H1 (cell line): ENCODE measurements at regions not wholly inside any gene's neighbourhood (a gene's known extent, or its start where the extent isn't known, plus 50 kb on each side); places are given as distances from the start of the nearest gene placed in this dataset.

Source experiments
- CHD1 ChIP-seq: IDR thresholded peaks from 2 replicates; pipeline ENCODE4 v1.6.1; 2012; ENCODE audit warnings: low read depth, low read length, improper control_type of control experiment
- CTCF ChIP-seq, 3 experiments: IDR thresholded peaks; 1 replicate in 2 of 3; 2 replicates in 1 of 3; pipeline versions ENCODE4 v1.5.1 to v1.6.1; 2011; ENCODE audit warnings: low read length in 3 of 3, mild to moderate bottlenecking in 3 of 3, inconsistent platforms in 2 of 3, low read depth in 1 of 3, moderate library complexity in 1 of 3; ENCODE audit not compliant: insufficient read depth in 1 of 3; ENCODE audit errors: control extremely low read depth in 1 of 3
- E2F6 ChIP-seq: IDR thresholded peaks from 2 replicates; pipeline ENCODE4 v1.6.1; 2012; ENCODE audit warnings: inconsistent platforms
- EP300 ChIP-seq, 2 experiments: IDR thresholded peaks; 1 replicate in 1 of 2; 2 replicates in 1 of 2; pipeline ENCODE4 v1.6.1; 2011 to 2012; ENCODE audit warnings: low read depth in 2 of 2, low read length in 2 of 2, mild to moderate bottlenecking in 2 of 2, borderline replicate concordance in 1 of 2, inconsistent platforms in 1 of 2, moderate library complexity in 1 of 2
- MAX ChIP-seq: IDR thresholded peaks from 2 replicates; pipeline ENCODE4 v1.6.1; 2012; ENCODE audit warnings: inconsistent platforms
- RAD21 ChIP-seq, 2 experiments: IDR thresholded peaks in 1 of 2; conservative IDR thresholded peaks in 1 of 2; 2 replicates each; pipeline ENCODE4 v1.6.1; 2011; ENCODE audit warnings: low read depth in 2 of 2, low read length in 2 of 2, improper control_type of control experiment in 1 of 2, inconsistent platforms in 1 of 2, mild to moderate bottlenecking in 1 of 2, moderate library complexity in 1 of 2
- RFX5 ChIP-seq: IDR thresholded peaks from 2 replicates; pipeline ENCODE4 v1.6.1; 2011; ENCODE audit warnings: low read depth, low read length, improper control_type of control experiment, borderline replicate concordance

DNA sequence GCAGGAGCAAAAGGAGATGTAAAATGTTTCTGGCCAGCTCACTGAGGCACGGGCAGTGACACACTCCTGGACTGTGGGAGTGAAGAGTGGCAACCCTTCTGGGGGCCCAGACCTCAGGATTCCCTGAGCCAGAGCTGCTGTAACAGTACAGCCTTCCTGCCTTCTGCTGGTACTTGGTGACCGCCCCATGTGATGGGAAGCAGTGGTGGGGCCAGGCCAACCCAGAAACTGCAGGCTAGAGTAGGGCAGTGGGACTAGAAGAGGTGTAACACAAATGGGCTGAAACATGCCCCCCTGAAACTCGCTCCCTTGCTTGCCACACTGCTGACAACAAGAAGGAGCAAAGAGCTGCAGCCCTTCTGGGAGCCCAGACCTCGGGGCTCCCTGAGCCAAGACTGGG, 217.1 kb upstream of the TRPC4 start:
- no peak for TF ChIP-seq RAD21 (IDR thresholded peaks at IDR 0.05 in 1 of 2, conservative IDR thresholded peaks at IDR 0.05 in 1 of 2; ENCODE audit: low read depth in 2 of 2, low read length in 2 of 2)
- TF ChIP-seq CTCF (IDR thresholded peaks at IDR 0.05; ENCODE audit: control extremely low read depth in 1 of 3, insufficient read depth in 1 of 3, low read depth in 1 of 3, low read length in 3 of 3), result no peak
- no peak for TF ChIP-seq MAX
- no peak for TF ChIP-seq RFX5
- no peak for TF ChIP-seq E2F6
- TF ChIP-seq EP300 (IDR thresholded peaks at IDR 0.05; ENCODE audit: borderline replicate concordance in 1 of 2, low read depth in 2 of 2, low read length in 2 of 2), result no peak
- no peak for TF ChIP-seq CHD1
